K562 (cell line): ENCODE measurements at regions not wholly inside any gene's neighbourhood (a gene's known extent, or its start where the extent isn't known, plus 50 kb on each side); places are given as distances from the start of the nearest gene placed in this dataset.

Experiments used
- ATAC-seq: fragments of 200-7000 bp; cut with Tn5 transposase; 3 replicates; pipeline ENCODE4 v1.9.1; 2020; ENCODE audit warnings: moderate library complexity
- BruUV-seq: library from RNA; stranded (reverse); fragments of 400-500 nt; replicated peaks from 2 replicates; lab custom pipeline; 2021; lab: Mats Ljungman, UMichigan
- CTCF ChIA-PET: fragments of 300-600 bp; formaldehyde crosslinking; extraction: SDS; loops from one replicate; lab custom pipeline; 2021; ENCODE audit warnings: low intra/inter-chr PET ratio; lab: Yijun Ruan, JAX
- POLR2A ChIA-PET: fragments of 300-600, 350-650 bp; sonication (Branson Sonifier 250); formaldehyde crosslinking; extraction: SDS; loops from one replicate; lab custom pipeline; 2021; ENCODE audit warnings: antibody characterized with exemption, inconsistent platforms; lab: Yijun Ruan, JAX
- DNase-seq, 4 experiments: peaks; one replicate each; pipeline versions ENCODE4 v3.0.0 to v3.0.0-alpha.2; 2011 to 2018; ENCODE audit warnings: low spot score in 3 of 4, mixed read lengths in 3 of 4; ENCODE audit errors: extremely low read depth in 1 of 4
- FAIRE-seq: peaks from 2 replicates; lab custom pipeline; 2011; peaks lifted over from hg19 to GRCh38; lab: Jason Lieb, UNC
- H2AFZ ChIP-seq: 2 replicates; pipeline ENCODE4 v1.6.0; 2011; ENCODE audit warnings: low read depth, low read length, control low read depth, inconsistent platforms
- H3K27ac ChIP-seq: fragments of 200-600 bp; 3 replicates; pipeline ENCODE4 v1.8.0; 2011; ENCODE audit warnings: low read depth, mild to moderate bottlenecking, control low read depth, inconsistent platforms, low read length, moderate library complexity, mixed read lengths; ENCODE audit errors: extremely low read depth
- H3K27me3 ChIP-seq, 2 experiments: fragments of 300-600 bp in 1 of 2; 2 replicates in 1 of 2; 3 replicates in 1 of 2; pipeline versions ENCODE4 v1.6.0 to v1.8.0; 2011; ENCODE audit warnings: inconsistent platforms in 2 of 2, low read length in 2 of 2, mild to moderate bottlenecking in 1 of 2, mixed read lengths in 1 of 2, moderate library complexity in 1 of 2; ENCODE audit not compliant: control insufficient read depth in 2 of 2, insufficient read depth in 2 of 2
- H3K36me3 ChIP-seq: fragments of 300-600 bp; 3 replicates; pipeline ENCODE4 v1.8.0; 2011; ENCODE audit warnings: mild to moderate bottlenecking, low read length, inconsistent platforms; ENCODE audit not compliant: control insufficient read depth, insufficient read depth
- H3K4me1 ChIP-seq, 2 experiments: fragments of 200-600 bp in 1 of 2; replicated peaks in 1 of 2; 2 replicates in 1 of 2; 3 replicates in 1 of 2; pipeline versions ENCODE4 v1.5.1 to v1.8.0; 2011; ENCODE audit warnings: inconsistent platforms in 2 of 2, low read length in 2 of 2, mild to moderate bottlenecking in 1 of 2, mixed read lengths in 1 of 2, moderate library complexity in 1 of 2; ENCODE audit not compliant: control insufficient read depth in 2 of 2, insufficient read depth in 2 of 2
- H3K4me2 ChIP-seq: 2 replicates; pipeline ENCODE4 v1.6.1; 2011; ENCODE audit warnings: low read length, control low read depth, inconsistent platforms, mixed read lengths; ENCODE audit not compliant: insufficient read depth
- H3K4me3 ChIP-seq: fragments of 200-600 bp; sonication (generic), shearing (Covaris generic); 2 replicates; pipeline ENCODE4 v1.5.1; 2016; ENCODE audit warnings: control low read depth, inconsistent platforms
- H3K79me2 ChIP-seq: fragments of 200-600 bp; 3 replicates; pipeline ENCODE4 v1.8.0; 2011; ENCODE audit warnings: low read length, inconsistent platforms; ENCODE audit not compliant: control insufficient read depth, insufficient read depth
- H3K9ac ChIP-seq, 2 experiments: 2 replicates each; pipeline versions ENCODE4 v1.6.0 to v1.6.1; 2011; ENCODE audit warnings: low read depth in 2 of 2, low read length in 2 of 2, control low read depth in 1 of 2, inconsistent platforms in 1 of 2, mild to moderate bottlenecking in 1 of 2, mixed read lengths in 1 of 2; ENCODE audit not compliant: insufficient read depth in 1 of 2
- H3K9me1 ChIP-seq: one replicate; pipeline ENCODE4 v1.6.0; 2011; ENCODE audit warnings: inconsistent platforms, mild to moderate bottlenecking, low read length, moderate library complexity; ENCODE audit not compliant: control insufficient read depth, insufficient read depth
- H3K9me3 ChIP-seq: replicated peaks from 2 replicates; pipeline ENCODE4 v1.5.1; 2011; ENCODE audit warnings: low read depth, low read length, inconsistent platforms; ENCODE audit not compliant: control insufficient read depth, insufficient read depth
- H4K20me1 ChIP-seq: replicated peaks from 2 replicates; pipeline ENCODE4 v1.6.1; 2011; ENCODE audit warnings: low read length, inconsistent platforms, mixed read lengths; ENCODE audit not compliant: control insufficient read depth, insufficient read depth
- ARID2 ChIP-seq: fragments of 450-650 bp; IDR thresholded peaks from 2 replicates; pipeline ENCODE4 v1.6.1; 2017; ENCODE audit warnings: antibody characterized with exemption, mild to moderate bottlenecking
- ELF4 ChIP-seq: fragments of 450-650 bp; formaldehyde crosslinking; IDR thresholded peaks from 2 replicates; pipeline ENCODE4 v1.4.0; 2022; ENCODE audit warnings: missing genetic modification characterization
- FOXA1 ChIP-seq: fragments of 450-650 bp; IDR thresholded peaks from 2 replicates; pipeline ENCODE4 v1.6.1; 2016; ENCODE audit warnings: mild to moderate bottlenecking, borderline replicate concordance
- PCBP2 ChIP-seq: fragments of 200-400 bp; formaldehyde crosslinking; IDR thresholded peaks from 2 replicates; pipeline ENCODE4 v1.6.1; 2018; ENCODE audit warnings: low read length, low read depth, mild to moderate bottlenecking, moderate library complexity; ENCODE audit not compliant: poor library complexity, severe bottlenecking
- PHB ChIP-seq: fragments of 250-450 bp; sonication (Bioruptor Pico); IDR thresholded peaks from 2 replicates; pipeline ENCODE4 v1.5.0; 2021
- PML ChIP-seq: IDR thresholded peaks from 2 replicates; pipeline ENCODE4 v1.6.1; 2012; ENCODE audit warnings: low read length, inconsistent platforms
- PREB ChIP-seq: sonication (generic); formaldehyde crosslinking; IDR thresholded peaks from 2 replicates; pipeline ENCODE4 v1.8.1; 2023; ENCODE audit warnings: mild to moderate bottlenecking, missing genetic modification reagents
- TAF7 ChIP-seq: fragments of 450-650 bp; IDR thresholded peaks from 2 replicates; pipeline ENCODE4 v1.6.1; 2016; ENCODE audit warnings: missing genetic modification characterization, missing compliant biosample characterization
- USF1 ChIP-seq: sonication (generic); formaldehyde crosslinking; IDR thresholded peaks from 2 replicates; pipeline ENCODE4 v1.9.0; 2022; ENCODE audit warnings: mild to moderate bottlenecking, missing genetic modification reagents
- ZBTB17 ChIP-seq: fragments of 450-650 bp; formaldehyde crosslinking; IDR thresholded peaks from 2 replicates; pipeline ENCODE4 v1.4.0; 2020; ENCODE audit warnings: mild to moderate bottlenecking
- ZFP1 ChIP-seq: fragments of 450-650 bp; formaldehyde crosslinking; IDR thresholded peaks from 2 replicates; pipeline ENCODE4 v1.4.0; 2020; ENCODE audit warnings: mild to moderate bottlenecking, mixed read lengths
- ZNF280A ChIP-seq: fragments of 450-650 bp; IDR thresholded peaks from 2 replicates; pipeline ENCODE4 v1.6.1; 2018; ENCODE audit warnings: mild to moderate bottlenecking, low read depth; ENCODE audit not compliant: partially characterized antibody
- ZNF41 ChIP-seq: fragments of 250-450 bp; sonication (Bioruptor Pico); conservative IDR thresholded peaks from 2 replicates; pipeline ENCODE4 v1.4.0; 2020; ENCODE audit warnings: mild to moderate bottlenecking
- ZNF431 ChIP-seq: sonication (generic); formaldehyde crosslinking; IDR thresholded peaks from 2 replicates; pipeline ENCODE4 v1.8.0; 2022; ENCODE audit warnings: mild to moderate bottlenecking, missing genetic modification reagents
- ZNF780A ChIP-seq: fragments of 250-450 bp; sonication (Bioruptor Pico); IDR thresholded peaks from 2 replicates; pipeline ENCODE4 v1.5.0; 2021; ENCODE audit warnings: mild to moderate bottlenecking
- WGBS: fragments of 100-300 bp; shearing (Covaris generic); methylation state at CpG from one replicate; pipeline ENCODE4 v1.1.6; 2016; ENCODE audit warnings: low coverage, mixed read lengths; ENCODE audit not compliant: insufficient coverage; ENCODE audit errors: missing lambda C conversion rate; 5-methylcytosine and 5-hydroxymethylcytosine counted together
- in situ Hi-C: fragments of 300-500 bp; cut with MboI; formaldehyde crosslinking; loops from 4 replicates; pipeline ENCODE4 v1.15.0; 2018; ENCODE audit warnings: inconsistent platforms, mixed read lengths
- intact Hi-C: fragments of 100-400 bp; cut with micrococcal nuclease; formaldehyde crosslinking; loops from 2 replicates; pipeline ENCODE4 v1.14.2; 2022

GRCh38 chr18:5746844-5747243 lies 148.5 kb downstream of the TMEM200C start:
- FAIRE-seq = no peak
- H3K9me3 ChIP-seq = no peaks in the 10 kb centered on the region

GRCh38 chr18:5744659-5745058 lies 150.7 kb downstream of the TMEM200C start:
- ChIA-PET POLR2A (no interaction called here), CTCF (no interaction called here)
- FAIRE-seq (no peak), ATAC-seq (no peak), DNase-seq (no peak)
- no peak overlapping the region for H3K27ac ChIP-seq
- no peaks in the 10 kb centered on the region for H3K36me3 ChIP-seq
- WGBS = 2% methylated on average over 3 of the region's 3 CpGs
- intact Hi-C loops (no loop called here), in situ Hi-C loops (no loop called here)
- no peaks in the 10 kb centered on the region for H3K4me1 ChIP-seq
- no peaks in the 10 kb centered on the region for H3K9me1 ChIP-seq
- H2AFZ ChIP-seq = no peak overlapping the region
- no peak overlapping the region for H3K9ac ChIP-seq
- no TSS peak for BruUV-seq
- no peak overlapping the region for H3K4me3 ChIP-seq
- H4K20me1 ChIP-seq = no peaks in the 10 kb centered on the region
- no peaks in the 10 kb centered on the region for H3K79me2 ChIP-seq
- no peaks in the 10 kb centered on the region for H3K27me3 ChIP-seq
- no peak overlapping the region for H3K4me2 ChIP-seq
- H3K9me3 ChIP-seq = no peaks in the 10 kb centered on the region
- TF ChIP-seq ARID2 (no peak), PCBP2 (no peak), FOXA1 (no peak), ZFP1 (CRISPR knock-in tag) (no peak), ZBTB17 (CRISPR knock-in tag) (no peak), ZNF431 (CRISPR knock-in tag) (no peak), PREB (CRISPR knock-in tag) (no peak), PHB (CRISPR knock-in tag) (no peak), ZNF780A (CRISPR knock-in tag) (no peak), PML (no peak), ZNF41 (no peak), ZNF280A (no peak)

More at GRCh38 chr18:5746844-5747243, 148.5 kb downstream of the TMEM200C start:
- no peak overlapping the region for H3K27ac ChIP-seq
- BruUV-seq = no TSS peak
- DNase-seq (peak in 1 of 4 experiments; percentile 3), ATAC-seq (no peak)
- H3K9ac ChIP-seq = no peak overlapping the region
- no peaks in the 10 kb centered on the region for H4K20me1 ChIP-seq
- ChIA-PET POLR2A (interaction anchor here (0.7 kb wide), 1 partner anchor 1041 kb away, joined by 4 read pairs; no protein-coding TSS in a partner anchor), CTCF (no interaction called here)
- no peaks in the 10 kb centered on the region for H3K27me3 ChIP-seq
- no peaks in the 10 kb centered on the region for H3K9me1 ChIP-seq
- in situ Hi-C loops = no loop called here
- intact Hi-C loops = no loop called here
- no peak for TF ChIP-seq USF1 (CRISPR knock-in tag)
- TF ChIP-seq ELF4 (CRISPR knock-in tag) = no peak
- no peak for TF ChIP-seq TAF7 (tag)
- no peak overlapping the region for H3K4me3 ChIP-seq
- H3K4me2 ChIP-seq = no peak overlapping the region
- H2AFZ ChIP-seq = no peak overlapping the region
- no peaks in the 10 kb centered on the region for H3K4me1 ChIP-seq
- WGBS = 1% methylated on average over 6 of the region's 6 CpGs
- H3K36me3 ChIP-seq = no peaks in the 10 kb centered on the region
- H3K79me2 ChIP-seq = no peaks in the 10 kb centered on the region
